HEK293 (cell line): ENCODE measurements at regions not wholly inside any gene's neighbourhood (a gene's known extent, or its start where the extent isn't known, plus 50 kb on each side); places are given as distances from the start of the nearest gene placed in this dataset.
A peak's percentile ranks its signal among the peaks of the same experiment; 100 is the strongest.

Source experiments
- ATF2 ChIP-seq: fragments of 450-650 bp; formaldehyde crosslinking; IDR thresholded peaks from 2 replicates; pipeline ENCODE4 v1.5.1; 2016; ENCODE audit warnings: missing biosample characterization, missing genetic modification characterization, low read depth
- BCL11B ChIP-seq: fragments of 450-650 bp; formaldehyde crosslinking; IDR thresholded peaks from 2 replicates; pipeline ENCODE4 v1.5.1; 2016; ENCODE audit warnings: low read depth, missing biosample characterization, missing genetic modification characterization
- GLIS2 ChIP-seq: fragments of 450-650 bp; formaldehyde crosslinking; IDR thresholded peaks from 2 replicates; pipeline ENCODE4 v1.5.1; 2016; ENCODE audit warnings: missing biosample characterization, missing genetic modification characterization
- KLF8 ChIP-seq: fragments of 450-650 bp; formaldehyde crosslinking; IDR thresholded peaks from 2 replicates; pipeline ENCODE4 v1.5.1; 2016; ENCODE audit warnings: missing biosample characterization, missing genetic modification characterization
- MEIS1 ChIP-seq: sonication (generic); formaldehyde crosslinking; IDR thresholded peaks from 2 replicates; pipeline ENCODE4 v1.8.1; 2022; ENCODE audit warnings: missing genetic modification reagents, mild to moderate bottlenecking, borderline replicate concordance
- PRDM1 ChIP-seq: fragments of 450-650 bp; formaldehyde crosslinking; IDR thresholded peaks from 2 replicates; pipeline ENCODE4; 2016; ENCODE audit warnings: missing biosample characterization, missing genetic modification characterization
- PRDM4 ChIP-seq: fragments of 450-650 bp; formaldehyde crosslinking; IDR thresholded peaks from 2 replicates; pipeline ENCODE4 v1.5.1; 2017; ENCODE audit warnings: missing biosample characterization, missing genetic modification characterization
- ZBTB20 ChIP-seq: fragments of 450-650 bp; formaldehyde crosslinking; IDR thresholded peaks from 2 replicates; pipeline ENCODE4 v1.5.1; 2016; ENCODE audit warnings: missing biosample characterization, missing genetic modification characterization
- ZEB2 ChIP-seq: fragments of 450-650 bp; formaldehyde crosslinking; IDR thresholded peaks from 2 replicates; pipeline ENCODE4 v1.5.1; 2016; ENCODE audit warnings: missing biosample characterization, missing genetic modification characterization
- ZFP69B ChIP-seq: fragments of 450-650 bp; formaldehyde crosslinking; IDR thresholded peaks from 2 replicates; pipeline ENCODE4 v1.5.1; 2016; ENCODE audit warnings: missing biosample characterization, missing genetic modification characterization
- ZNF121 ChIP-seq: fragments of 450-650 bp; formaldehyde crosslinking; IDR thresholded peaks from 2 replicates; pipeline ENCODE4 v1.5.1; 2016; ENCODE audit warnings: missing biosample characterization, missing genetic modification characterization
- ZNF146 ChIP-seq: fragments of 450-650 bp; formaldehyde crosslinking; IDR thresholded peaks from 2 replicates; pipeline ENCODE4 v1.5.1; 2016; ENCODE audit warnings: missing biosample characterization, missing genetic modification characterization
- ZNF155 ChIP-seq: fragments of 450-650 bp; formaldehyde crosslinking; IDR thresholded peaks from 2 replicates; pipeline ENCODE4 v1.5.1; 2016; ENCODE audit warnings: missing biosample characterization, missing genetic modification characterization
- ZNF157 ChIP-seq: fragments of 450-650 bp; formaldehyde crosslinking; IDR thresholded peaks from 2 replicates; pipeline ENCODE4 v1.5.1; 2016; ENCODE audit warnings: missing biosample characterization, missing genetic modification characterization
- ZNF169 ChIP-seq: fragments of 450-650 bp; formaldehyde crosslinking; IDR thresholded peaks from 2 replicates; pipeline ENCODE4 v1.5.1; 2016; ENCODE audit warnings: missing biosample characterization, missing genetic modification characterization
- ZNF184 ChIP-seq: fragments of 450-650 bp; IDR thresholded peaks from 2 replicates; pipeline ENCODE4 v1.5.1; 2018; ENCODE audit warnings: missing biosample characterization, mild to moderate bottlenecking, missing genetic modification characterization
- ZNF19 ChIP-seq: fragments of 450-650 bp; formaldehyde crosslinking; IDR thresholded peaks from 2 replicates; pipeline ENCODE4; 2016; ENCODE audit warnings: missing biosample characterization, missing genetic modification characterization, low read depth
- ZNF2 ChIP-seq: fragments of 450-650 bp; formaldehyde crosslinking; IDR thresholded peaks from 2 replicates; pipeline ENCODE4 v1.5.1; 2016; ENCODE audit warnings: missing biosample characterization, missing genetic modification characterization
- ZNF214 ChIP-seq: fragments of 450-650 bp; formaldehyde crosslinking; IDR thresholded peaks from 2 replicates; pipeline ENCODE4 v1.5.1; 2017; ENCODE audit warnings: missing biosample characterization, mild to moderate bottlenecking, missing genetic modification characterization, borderline replicate concordance
- ZNF24 ChIP-seq: fragments of 450-650 bp; formaldehyde crosslinking; IDR thresholded peaks from 2 replicates; pipeline ENCODE4 v1.5.1; 2016; ENCODE audit warnings: missing biosample characterization, missing genetic modification characterization
- ZNF248 ChIP-seq: fragments of 450-650 bp; formaldehyde crosslinking; IDR thresholded peaks from 2 replicates; pipeline ENCODE4 v1.5.1; 2017; ENCODE audit warnings: missing biosample characterization, missing genetic modification characterization
- ZNF366 ChIP-seq: fragments of 450-650 bp; formaldehyde crosslinking; conservative IDR thresholded peaks from 2 replicates; pipeline ENCODE4 v1.5.1; 2016; ENCODE audit warnings: missing biosample characterization, missing genetic modification characterization
- ZNF37A ChIP-seq: fragments of 450-650 bp; IDR thresholded peaks from 2 replicates; pipeline ENCODE4 v1.5.1; 2018; ENCODE audit warnings: missing biosample characterization, missing genetic modification characterization
- ZNF518A ChIP-seq: fragments of 450-650 bp; formaldehyde crosslinking; conservative IDR thresholded peaks from 2 replicates; pipeline ENCODE4 v1.5.1; 2016; ENCODE audit warnings: low read depth, missing biosample characterization, missing genetic modification characterization
- ZNF530 ChIP-seq: fragments of 450-650 bp; formaldehyde crosslinking; IDR thresholded peaks from 2 replicates; pipeline ENCODE4 v1.5.1; 2016; ENCODE audit warnings: low read depth, missing biosample characterization, missing genetic modification characterization
- ZNF549 ChIP-seq: fragments of 450-650 bp; IDR thresholded peaks from 2 replicates; pipeline ENCODE4 v1.5.1; 2018; ENCODE audit warnings: missing biosample characterization, missing genetic modification characterization, mild to moderate bottlenecking, inconsistent platforms, moderate library complexity
- ZNF600 ChIP-seq: fragments of 450-650 bp; formaldehyde crosslinking; IDR thresholded peaks from 2 replicates; pipeline ENCODE4 v1.5.1; 2016; ENCODE audit warnings: missing biosample characterization, missing genetic modification characterization
- ZNF843 ChIP-seq: fragments of 450-650 bp; formaldehyde crosslinking; IDR thresholded peaks from 2 replicates; pipeline ENCODE4 v1.5.1; 2016; ENCODE audit warnings: missing biosample characterization, missing genetic modification characterization
- ZXDB ChIP-seq: fragments of 450-650 bp; formaldehyde crosslinking; IDR thresholded peaks from 2 replicates; pipeline ENCODE4 v1.5.1; 2016; ENCODE audit warnings: missing biosample characterization, missing genetic modification characterization
- TF ChIP-seq, protein P1 (sequence below): fragments of 450-650 bp; formaldehyde crosslinking; IDR thresholded peaks from 2 replicates; pipeline ENCODE4 v1.5.1; 2016; ENCODE audit warnings: missing biosample characterization, missing genetic modification characterization
- TF ChIP-seq, protein P2 (sequence below): fragments of 450-650 bp; formaldehyde crosslinking; IDR thresholded peaks from 2 replicates; pipeline ENCODE4 v1.5.1; 2016; ENCODE audit warnings: missing biosample characterization, missing genetic modification characterization

GRCh38 chr5:116942622-116943021, 368.0 kb upstream of the SEMA6A start (continued):
- TF ChIP-seq PRDM4 (tag by site-specific recombination) = peak; percentile 87
- TF ChIP-seq ZNF600 (tag by site-specific recombination) = 0 out of 2 replicates have a peak, but pooled peaks have one; percentile 32
- no peak for TF ChIP-seq GLIS2 (tag by site-specific recombination)
- TF ChIP-seq ZNF214 (tag by site-specific recombination) = peak; percentile 82
- TF ChIP-seq MEIS1 (CRISPR knock-in tag) = no peak
- TF ChIP-seq ZBTB20 (tag by site-specific recombination) = no peak
- no peak for TF ChIP-seq ZNF549 (tag by site-specific recombination)
- peak; percentile 93 for TF ChIP-seq ZNF24 (tag by site-specific recombination)
- TF ChIP-seq ZNF146 = no peak
- no peak for TF ChIP-seq ZNF530 (tag by site-specific recombination)
- TF ChIP-seq, protein P1, sequence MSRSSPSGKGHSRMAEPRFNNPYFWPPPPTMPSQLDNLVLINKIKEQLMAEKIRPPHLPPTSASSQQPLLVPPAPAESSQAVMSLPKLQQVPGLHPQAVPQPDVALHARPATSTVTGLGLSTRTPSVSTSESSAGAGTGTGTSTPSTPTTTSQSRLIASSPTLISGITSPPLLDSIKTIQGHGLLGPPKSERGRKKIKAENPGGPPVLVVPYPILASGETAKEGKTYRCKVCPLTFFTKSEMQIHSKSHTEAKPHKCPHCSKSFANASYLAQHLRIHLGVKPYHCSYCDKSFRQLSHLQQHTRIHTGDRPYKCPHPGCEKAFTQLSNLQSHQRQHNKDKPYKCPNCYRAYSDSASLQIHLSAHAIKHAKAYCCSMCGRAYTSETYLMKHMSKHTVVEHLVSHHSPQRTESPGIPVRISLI = peak; percentile 98
- no peak for TF ChIP-seq BCL11B
- TF ChIP-seq, protein P2, sequence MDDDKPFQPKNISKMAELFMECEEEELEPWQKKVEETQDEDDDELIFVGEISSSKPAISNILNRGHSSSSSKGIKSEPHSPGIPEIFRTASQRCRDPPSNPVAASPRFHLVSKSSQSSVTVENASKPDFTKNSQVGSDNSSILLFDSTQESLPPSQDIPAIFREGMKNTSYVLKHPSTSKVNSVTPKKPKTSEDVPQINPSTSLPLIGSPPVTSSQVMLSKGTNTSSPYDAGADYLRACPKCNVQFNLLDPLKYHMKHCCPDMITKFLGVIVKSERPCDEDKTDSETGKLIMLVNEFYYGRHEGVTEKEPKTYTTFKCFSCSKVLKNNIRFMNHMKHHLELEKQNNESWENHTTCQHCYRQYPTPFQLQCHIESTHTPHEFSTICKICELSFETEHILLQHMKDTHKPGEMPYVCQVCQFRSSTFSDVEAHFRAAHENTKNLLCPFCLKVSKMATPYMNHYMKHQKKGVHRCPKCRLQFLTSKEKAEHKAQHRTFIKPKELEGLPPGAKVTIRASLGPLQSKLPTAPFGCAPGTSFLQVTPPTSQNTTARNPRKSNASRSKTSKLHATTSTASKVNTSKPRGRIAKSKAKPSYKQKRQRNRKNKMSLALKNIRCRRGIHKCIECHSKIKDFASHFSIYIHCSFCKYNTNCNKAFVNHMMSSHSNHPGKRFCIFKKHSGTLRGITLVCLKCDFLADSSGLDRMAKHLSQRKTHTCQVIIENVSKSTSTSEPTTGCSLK (tag by site-specific recombination) = no peak
- peak; percentile 49 for TF ChIP-seq KLF8
- TF ChIP-seq ZXDB (tag by site-specific recombination) = peak; percentile 23; the same call in 1 of the 2 replicates
- TF ChIP-seq ZFP69B (tag by site-specific recombination) = peak; percentile 83; the same call in 1 of the 2 replicates
- TF ChIP-seq ZNF518A (tag by site-specific recombination) = peak; percentile 55
- TF ChIP-seq PRDM1 = peak; percentile 70; the same call in 1 of the 2 replicates
- peak; percentile 94 for TF ChIP-seq ZNF366 (tag by site-specific recombination)
- TF ChIP-seq ZNF843 (tag by site-specific recombination) = peak; percentile 71
- peak; percentile 85; the same call in 1 of the 2 replicates for TF ChIP-seq ZNF184 (tag by site-specific recombination)
- 0 out of 2 replicates have a peak, but pooled peaks have one; percentile 4 for TF ChIP-seq ZNF37A (tag by site-specific recombination)
- peak; percentile 95 for TF ChIP-seq ZEB2 (tag by site-specific recombination)
- no peak for TF ChIP-seq ZNF169
- TF ChIP-seq ATF2 (tag by site-specific recombination) = peak; percentile 94
- no peak for TF ChIP-seq ZNF155 (tag by site-specific recombination)
- no peak for TF ChIP-seq ZNF157 (tag by site-specific recombination)
- TF ChIP-seq ZNF121 = no peak
- no peak for TF ChIP-seq ZNF248 (tag by site-specific recombination)
- no peak for TF ChIP-seq ZNF19 (tag by site-specific recombination)
- no peak for TF ChIP-seq ZNF2 (tag by site-specific recombination)
